Upper lobe of right lung (tissue), 1 donor: ENCODE measurements at regions not wholly inside any gene's neighbourhood (a gene's known extent, or its start where the extent isn't known, plus 50 kb on each side); places are given as distances from the start of the nearest gene placed in this dataset.

Experiments
- ATAC-seq: fragments of 200-7000 bp; cut with Tn5 transposase; one replicate; pipeline ENCODE4 v1.9.1; 2020; ENCODE audit warnings: mild to moderate bottlenecking, moderate library complexity
- DNase-seq: peaks from one replicate; pipeline ENCODE4 v3.0.0-alpha.2; 2020
- H3K27ac ChIP-seq: fragments of 200-600 bp; one replicate; pipeline ENCODE4 v1.8.0; 2022
- H3K27me3 ChIP-seq: fragments of 200-600 bp; one replicate; pipeline ENCODE4 v1.8.0; 2022; ENCODE audit warnings: mild to moderate bottlenecking
- H3K36me3 ChIP-seq: fragments of 200-600 bp; one replicate; pipeline ENCODE4 v1.8.0; 2022
- H3K4me1 ChIP-seq: fragments of 200-600 bp; one replicate; pipeline ENCODE4 v1.8.0; 2022
- H3K4me3 ChIP-seq: fragments of 200-600 bp; one replicate; pipeline ENCODE4 v1.8.0; 2022; ENCODE audit warnings: mild to moderate bottlenecking
- H3K9me3 ChIP-seq: fragments of 200-600 bp; one replicate; pipeline ENCODE4 v1.8.0; 2022
- CTCF ChIP-seq: fragments of 200-600 bp; IDR thresholded peaks from one replicate; pipeline ENCODE4 v1.8.0; 2022; ENCODE audit warnings: antibody characterized with exemption
- intact Hi-C: fragments of 100-400 bp; cut with DNase I; formaldehyde crosslinking; loops from one replicate; pipeline ENCODE4 v1.11.0; 2022
- donor health status: DM: no; HTN: yes; CAD: no; lungs with severe emphysema.

GRCh38 chr6:109229536-109229935 is 134.2 kb downstream of the CEP57L1 start:
- intact Hi-C loops, result no loop called here
- H3K27ac ChIP-seq, result no peak overlapping the region
- H3K36me3 ChIP-seq, result no peaks in the 10 kb centered on the region
- DNase-seq (no peak), ATAC-seq (no peak)
- no peaks in the 10 kb centered on the region for H3K27me3 ChIP-seq
- no peaks in the 10 kb centered on the region for H3K4me1 ChIP-seq
- no peaks in the 10 kb centered on the region for H3K9me3 ChIP-seq
- H3K4me3 ChIP-seq, result no peak overlapping the region
- TF ChIP-seq CTCF, result no peak

- intact Hi-C loops, result no loop called here
- Histone ChIP-seq H3K36me3 (no peaks in the 10 kb centered on the region), H3K4me3 (no peak overlapping the region), H3K4me1 (no peaks in the 10 kb centered on the region), H3K27ac (no peak overlapping the region), H3K9me3 (no peaks in the 10 kb centered on the region), H3K27me3 (no peaks in the 10 kb centered on the region)
- DNase-seq, result no peak
- ATAC-seq, result no peak
- no peak for TF ChIP-seq CTCF
These were observed 132.3 kb downstream of the CEP57L1 start for GRCh38 chr6:109227646-109228045.

- no peak for DNase-seq
- TF ChIP-seq CTCF, result no peak
These were observed 131.0 kb downstream of the CEP57L1 start for GRCh38 chr6:109226353-109226752.

GRCh38 chr6:109225946-109226345 is 130.6 kb downstream of the CEP57L1 start:
- Histone ChIP-seq H3K4me1 (no peaks in the 10 kb centered on the region), H3K27me3 (no peaks in the 10 kb centered on the region), H3K27ac (no peak overlapping the region), H3K36me3 (no peaks in the 10 kb centered on the region), H3K4me3 (no peak overlapping the region), H3K9me3 (no peaks in the 10 kb centered on the region)
- no peak for TF ChIP-seq CTCF
- DNase-seq, result no peak
- ATAC-seq, result no peak
- intact Hi-C loops, result no loop called here

More at GRCh38 chr6:109226353-109226752, 131.0 kb downstream of the CEP57L1 start:
- H3K9me3 ChIP-seq, result no peaks in the 10 kb centered on the region
- no peaks in the 10 kb centered on the region for H3K36me3 ChIP-seq
- H3K4me3 ChIP-seq, result no peak overlapping the region
- no peak for ATAC-seq
- no peaks in the 10 kb centered on the region for H3K4me1 ChIP-seq
- no peaks in the 10 kb centered on the region for H3K27me3 ChIP-seq
- intact Hi-C loops, result no loop called here
- H3K27ac ChIP-seq, result no peak overlapping the region

- Histone ChIP-seq H3K9me3 (no peaks in the 10 kb centered on the region), H3K36me3 (no peaks in the 10 kb centered on the region), H3K27ac (no peak overlapping the region), H3K4me3 (no peak overlapping the region), H3K4me1 (no peaks in the 10 kb centered on the region), H3K27me3 (no peaks in the 10 kb centered on the region)
- intact Hi-C loops, result no loop called here
- no peak for TF ChIP-seq CTCF
- ATAC-seq (no peak), DNase-seq (no peak)
These were observed 129.7 kb downstream of the CEP57L1 start for GRCh38 chr6:109224994-109225393.
